Hepatocyte (in vitro differentiated cells): ENCODE measurements at regions not wholly inside any gene's neighbourhood (a gene's known extent, or its start where the extent isn't known, plus 50 kb on each side); places are given as distances from the start of the nearest gene placed in this dataset.

Source experiments
- EZH2 ChIP-seq: fragments of 200-600 bp; sonication (generic); IDR thresholded peaks from 2 replicates; pipeline ENCODE4 v1.6.1; 2016; ENCODE audit warnings: antibody characterized with exemption, mild to moderate bottlenecking, borderline replicate concordance
- EZH2phosphoT487 ChIP-seq: fragments of 200-600 bp; sonication (generic); IDR thresholded peaks from one replicate; pipeline ENCODE4 v1.6.1; 2018; ENCODE audit warnings: antibody characterized with exemption, mild to moderate bottlenecking, low read depth, moderate library complexity; ENCODE audit not compliant: unreplicated experiment, severe bottlenecking
- TF ChIP-seq, protein P1 (sequence below): fragments of 200-600 bp; sonication (generic); IDR thresholded peaks from 2 replicates; pipeline ENCODE4 v1.5.1; 2016; ENCODE audit warnings: antibody characterized with exemption, mild to moderate bottlenecking; ENCODE audit not compliant: poor library complexity

- TF ChIP-seq, protein P1, sequence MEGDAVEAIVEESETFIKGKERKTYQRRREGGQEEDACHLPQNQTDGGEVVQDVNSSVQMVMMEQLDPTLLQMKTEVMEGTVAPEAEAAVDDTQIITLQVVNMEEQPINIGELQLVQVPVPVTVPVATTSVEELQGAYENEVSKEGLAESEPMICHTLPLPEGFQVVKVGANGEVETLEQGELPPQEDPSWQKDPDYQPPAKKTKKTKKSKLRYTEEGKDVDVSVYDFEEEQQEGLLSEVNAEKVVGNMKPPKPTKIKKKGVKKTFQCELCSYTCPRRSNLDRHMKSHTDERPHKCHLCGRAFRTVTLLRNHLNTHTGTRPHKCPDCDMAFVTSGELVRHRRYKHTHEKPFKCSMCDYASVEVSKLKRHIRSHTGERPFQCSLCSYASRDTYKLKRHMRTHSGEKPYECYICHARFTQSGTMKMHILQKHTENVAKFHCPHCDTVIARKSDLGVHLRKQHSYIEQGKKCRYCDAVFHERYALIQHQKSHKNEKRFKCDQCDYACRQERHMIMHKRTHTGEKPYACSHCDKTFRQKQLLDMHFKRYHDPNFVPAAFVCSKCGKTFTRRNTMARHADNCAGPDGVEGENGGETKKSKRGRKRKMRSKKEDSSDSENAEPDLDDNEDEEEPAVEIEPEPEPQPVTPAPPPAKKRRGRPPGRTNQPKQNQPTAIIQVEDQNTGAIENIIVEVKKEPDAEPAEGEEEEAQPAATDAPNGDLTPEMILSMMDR: no peak
- TF ChIP-seq EZH2 (no peak), EZH2phosphoT487 (no peak)
These were observed 162.1 kb downstream of the C3orf38 start for GRCh38 chr3:88311826-88312225.
